Fibroblast of skin of right quadriceps (primary cell): ENCODE measurements at regions not wholly inside any gene's neighbourhood (a gene's known extent, or its start where the extent isn't known, plus 50 kb on each side); places are given as distances from the start of the nearest gene placed in this dataset.

ENCODE experiments used
- DNase-seq: peaks from one replicate; pipeline ENCODE4 v3.0.0-alpha.2; 2013

DNA sequence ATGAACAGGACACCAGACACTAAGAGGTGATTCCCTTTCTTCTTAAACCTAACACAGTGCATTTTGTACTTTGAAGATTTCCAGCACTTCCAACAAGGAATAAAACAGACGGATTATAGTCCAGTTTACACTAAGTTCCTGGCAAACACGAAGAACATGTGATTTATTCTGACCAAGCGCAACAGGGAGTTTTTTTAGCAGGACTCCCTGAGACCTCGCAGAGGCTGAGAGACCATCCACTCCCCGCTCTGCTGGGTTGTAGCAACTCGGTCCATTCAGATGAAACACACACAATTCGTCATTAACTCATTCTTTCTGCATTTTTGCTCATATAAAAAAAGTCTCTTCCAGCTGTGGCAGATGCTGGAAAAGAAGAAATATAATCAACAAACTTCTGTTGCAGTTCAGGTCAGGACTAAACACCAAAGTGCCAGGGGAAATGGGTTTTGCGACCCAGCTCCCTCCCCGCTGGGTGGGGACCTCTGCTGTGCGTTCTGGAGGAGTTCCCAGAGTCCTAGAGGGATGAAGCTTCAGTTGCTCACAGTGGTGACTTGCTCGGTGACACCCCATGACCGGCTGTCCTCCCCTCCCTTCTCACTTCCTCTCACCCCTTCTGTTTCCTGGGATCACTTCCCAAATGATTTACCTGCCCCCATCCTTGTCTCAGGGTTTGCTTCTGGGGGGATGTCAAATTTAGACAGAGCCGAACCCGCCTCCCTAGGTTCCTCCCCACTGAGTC lies 52.5 kb downstream of the KCNF1 start:
- no peak for DNase-seq

DNA sequence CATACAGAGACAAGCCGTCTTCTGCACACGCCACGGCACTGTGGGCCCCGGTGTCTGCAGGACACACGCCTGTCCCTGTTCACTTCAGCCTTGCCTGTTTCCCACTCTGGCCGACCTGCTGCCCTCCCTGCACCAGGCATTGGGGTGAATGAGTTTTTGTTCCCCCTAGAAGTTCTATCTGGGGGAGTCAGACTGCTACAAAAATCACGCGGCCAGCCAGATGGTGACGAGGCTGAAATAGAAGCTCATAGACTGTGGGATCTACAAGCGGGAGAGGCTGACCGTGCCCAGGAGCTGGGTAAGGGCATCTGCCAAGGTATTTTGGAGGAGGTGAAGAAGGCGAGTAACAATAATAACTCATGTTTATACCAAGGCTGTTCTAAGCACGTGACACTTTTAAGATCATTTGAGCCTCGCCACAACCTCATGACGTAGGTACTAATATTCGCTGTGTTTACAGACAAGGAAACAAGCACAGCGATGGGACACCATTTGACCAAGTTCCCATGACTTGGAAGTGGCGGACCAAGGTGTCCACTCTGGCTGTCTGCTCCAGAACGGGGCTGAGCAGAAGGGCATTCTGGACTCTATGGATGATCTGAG lies 53.6 kb downstream of the KCNF1 start:
- no peak for DNase-seq

DNA sequence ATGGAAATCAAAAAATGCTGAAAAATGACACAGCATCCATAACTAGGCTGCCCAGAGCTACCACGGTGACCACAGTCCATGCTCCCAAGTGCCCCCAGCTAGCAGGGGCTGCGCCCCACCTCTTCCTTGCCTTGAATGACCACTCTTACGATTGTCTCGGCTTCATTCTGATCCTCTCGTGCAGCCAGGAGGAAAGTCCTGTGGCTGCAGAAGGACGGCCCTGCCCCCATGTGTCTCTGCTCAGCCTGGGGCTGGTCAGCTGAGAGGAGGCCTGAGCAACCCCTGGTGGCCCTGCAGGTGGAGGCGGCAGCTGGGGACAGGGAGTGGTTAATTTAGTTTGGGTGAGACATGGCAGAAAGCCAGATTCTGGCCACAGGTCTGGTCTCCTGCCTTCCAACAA lies 54.3 kb downstream of the KCNF1 start:
- no peak for DNase-seq

DNA sequence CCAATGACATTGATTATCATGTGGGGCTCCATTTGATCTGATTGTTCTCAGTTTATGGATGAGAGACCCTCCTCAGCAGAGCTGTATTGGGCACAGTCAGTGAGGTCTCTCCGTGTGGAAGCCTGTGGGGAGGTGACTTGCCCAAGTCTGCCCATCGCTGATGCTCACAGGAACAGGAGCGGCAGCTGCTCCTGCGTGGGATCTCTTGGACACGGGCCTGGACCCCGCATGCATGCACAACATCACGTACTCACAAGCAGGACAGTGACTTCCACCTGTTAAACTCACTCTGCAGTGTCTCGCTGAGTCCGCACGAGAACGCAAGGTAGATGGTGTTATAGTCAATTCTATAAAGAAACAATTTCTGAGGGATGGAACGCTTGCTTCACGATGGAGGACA lies 55.0 kb downstream of the KCNF1 start:
- DNase-seq: no peak

DNA sequence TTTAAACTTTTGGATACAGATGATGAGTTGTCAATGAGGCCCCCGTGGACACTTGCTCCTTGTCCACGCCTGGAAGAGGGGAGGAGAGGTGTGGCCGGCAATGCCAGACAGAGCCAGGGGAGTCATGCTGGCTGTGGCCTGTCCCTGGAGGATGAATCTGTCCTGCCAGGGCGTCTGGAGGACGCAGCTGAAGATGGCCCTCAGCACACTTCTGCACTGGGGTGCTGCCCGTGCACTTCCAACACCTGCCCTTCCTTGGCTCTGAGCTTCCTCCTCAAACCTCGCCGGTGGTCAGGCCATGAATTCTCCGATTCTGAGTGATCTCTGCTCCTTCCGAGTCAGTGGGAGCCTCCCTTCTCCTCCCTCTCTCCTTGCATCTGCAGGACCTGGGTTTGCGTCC lies 56.4 kb downstream of the KCNF1 start:
- no peak for DNase-seq

DNA sequence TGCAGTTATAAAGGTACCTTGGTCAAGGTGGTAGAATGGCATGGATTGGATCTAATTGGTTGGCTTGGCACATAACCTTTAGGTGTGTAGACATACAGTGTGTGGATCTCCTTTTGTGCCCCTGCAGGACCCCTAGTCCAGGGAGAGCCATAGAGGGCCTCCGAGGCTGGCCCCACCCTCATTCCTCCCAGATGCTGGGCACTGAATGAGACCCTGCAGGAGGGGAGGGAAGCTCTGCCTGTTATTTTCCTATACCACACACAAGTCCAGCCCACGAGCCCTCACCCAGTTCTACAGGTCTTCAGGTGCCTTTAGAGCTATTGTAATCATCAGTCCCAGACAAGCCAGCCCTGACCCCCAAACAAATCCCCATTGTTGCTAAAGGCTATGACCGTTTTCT lies 58.9 kb downstream of the KCNF1 start:
- no peak for DNase-seq

DNA sequence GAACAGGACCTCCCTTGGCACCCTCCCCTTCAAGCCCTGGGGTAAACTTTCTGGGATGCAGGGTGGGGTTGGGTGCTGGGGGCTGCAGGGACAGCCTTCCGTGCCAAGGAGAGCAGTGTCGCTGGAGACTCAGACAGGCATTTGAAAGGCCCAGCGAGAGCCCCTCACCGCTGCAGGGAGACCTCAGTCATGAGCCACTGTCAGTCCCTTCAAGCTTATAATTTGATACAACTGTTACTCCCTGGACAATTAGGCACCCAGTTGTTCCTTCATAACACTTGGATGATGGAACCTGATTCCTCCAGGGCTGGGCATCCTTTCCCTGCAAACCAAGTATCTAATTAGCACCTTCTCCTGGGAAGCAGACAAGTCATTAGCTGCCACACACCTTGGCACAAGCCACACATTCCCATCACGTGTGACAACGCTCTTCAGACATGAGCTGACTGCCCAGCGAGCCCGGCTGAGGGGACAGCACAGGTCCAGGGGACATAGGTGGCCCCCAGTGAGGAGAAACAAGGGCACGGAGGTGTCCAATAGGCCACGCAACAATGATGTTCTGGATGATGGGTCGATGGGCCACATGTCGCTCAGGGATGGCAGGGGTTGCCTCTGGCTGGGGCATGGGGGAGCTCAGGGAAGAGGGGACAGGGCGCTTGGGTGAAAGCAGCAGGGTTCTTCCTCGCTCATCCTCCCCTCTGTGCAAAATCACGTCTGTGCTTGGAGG lies 59.6 kb downstream of the KCNF1 start:
- DNase-seq: no peak

DNA sequence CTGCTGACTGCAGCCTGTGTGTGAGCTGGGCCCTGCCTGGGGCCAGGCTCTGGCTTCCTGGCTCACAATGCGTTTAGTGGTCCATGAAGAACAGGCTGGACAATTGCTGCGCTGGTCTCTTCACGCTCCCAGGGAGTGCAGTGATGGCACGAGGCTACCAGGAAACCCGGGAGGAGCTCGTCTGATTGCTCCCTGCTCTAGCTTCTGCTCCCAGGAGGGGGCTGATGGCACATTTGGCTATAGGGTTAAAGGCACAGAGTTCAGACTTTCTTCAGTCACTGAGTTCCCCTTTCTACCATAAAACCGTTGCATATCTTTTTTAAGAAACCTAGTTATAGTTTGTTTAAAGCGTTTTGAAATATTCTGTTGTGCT lies 60.1 kb downstream of the KCNF1 start:
- DNase-seq: no peak

DNA sequence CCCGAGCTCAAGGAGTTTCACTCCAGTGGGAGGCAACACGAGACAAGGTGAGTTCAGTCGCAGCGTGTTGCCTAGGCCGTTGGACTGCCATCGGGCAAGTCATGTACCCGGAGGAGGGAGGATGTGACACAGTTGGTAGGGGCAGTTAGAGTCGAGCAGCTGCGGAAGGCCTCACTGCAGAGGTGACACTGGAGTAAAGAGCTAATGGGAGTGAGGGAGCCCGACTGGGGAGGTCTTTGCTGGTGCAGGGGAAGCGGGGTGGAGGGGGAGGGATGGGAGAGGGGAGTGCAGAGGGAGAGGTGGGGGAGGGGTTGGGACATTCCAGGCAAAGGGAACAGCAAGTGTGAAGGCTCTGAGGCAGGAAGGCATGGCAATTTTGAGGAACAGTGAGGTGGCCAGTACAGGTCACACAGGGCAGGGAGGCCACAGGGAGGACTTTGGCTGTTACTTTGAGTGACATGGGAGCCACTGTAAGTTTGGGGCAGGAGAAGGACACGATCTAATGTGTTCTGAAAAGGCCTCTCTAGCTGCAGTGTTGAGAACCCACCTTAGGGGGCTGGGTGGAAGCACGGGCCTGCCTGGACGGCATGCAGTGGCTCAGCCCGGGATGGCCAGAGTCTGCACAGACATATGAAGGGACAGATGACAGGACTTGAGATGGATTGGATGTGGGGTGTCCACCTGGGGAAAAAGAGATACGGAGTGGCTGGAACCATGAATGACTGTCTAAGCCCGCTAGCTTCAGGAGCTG lies 61.1 kb downstream of the KCNF1 start:
- no peak for DNase-seq

DNA sequence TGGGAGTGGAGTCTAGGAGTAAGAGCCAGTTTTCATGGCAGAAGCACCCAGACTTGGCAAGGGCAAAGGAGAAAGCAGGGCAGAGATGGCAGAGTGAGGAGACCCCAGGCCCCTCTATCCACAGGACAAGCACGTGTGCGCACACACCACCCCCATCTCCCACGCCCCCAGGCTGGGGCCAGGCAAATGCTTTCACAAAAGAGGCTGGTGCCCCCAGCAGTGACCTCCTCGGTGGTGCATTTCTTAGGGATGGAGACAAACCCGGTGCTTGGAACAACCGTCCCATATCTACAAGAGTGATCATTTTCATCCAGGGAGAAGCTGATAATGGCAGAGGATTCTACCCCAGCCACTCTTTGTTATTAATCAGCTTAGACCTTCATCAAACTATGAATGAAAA lies 62.0 kb downstream of the KCNF1 start:
- DNase-seq: no peak

DNA sequence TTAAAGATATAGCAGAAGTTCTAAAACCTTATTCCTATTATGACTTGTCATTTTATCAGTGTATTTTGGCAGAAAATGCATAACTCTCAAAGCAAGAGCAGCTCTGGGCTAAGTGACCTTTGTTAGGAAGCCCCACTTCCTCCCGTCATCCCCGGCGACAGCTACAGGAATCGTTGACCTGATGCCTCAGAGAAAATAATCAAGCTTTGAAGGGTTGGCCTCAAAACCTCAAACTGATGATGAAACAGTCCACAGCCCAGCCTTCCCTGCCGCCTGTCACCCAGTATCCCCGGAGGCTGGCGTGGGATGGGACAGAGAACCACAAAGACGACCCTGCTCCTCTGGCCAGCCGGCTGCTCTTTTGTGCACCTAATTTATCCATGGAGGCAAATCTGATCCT lies 65.3 kb downstream of the KCNF1 start:
- no peak for DNase-seq

DNA sequence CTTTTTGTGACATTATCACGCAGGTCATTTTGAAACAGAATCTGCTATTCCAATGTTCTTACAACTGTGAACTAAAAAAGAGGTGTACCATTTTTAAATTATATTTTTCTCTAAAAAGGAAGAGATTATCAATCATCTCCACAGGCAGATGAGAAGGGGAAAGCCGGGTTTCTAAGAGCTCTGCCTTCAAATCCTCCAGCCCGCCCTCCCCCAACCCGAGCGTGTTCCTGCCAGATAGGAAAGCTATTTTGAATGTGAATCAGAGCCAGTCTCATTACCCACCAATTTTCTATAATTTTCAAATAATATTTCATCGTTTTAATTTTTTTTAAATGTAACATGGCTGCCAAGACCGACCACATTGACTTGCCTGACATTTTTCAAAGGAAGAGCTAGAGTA lies 65.9 kb downstream of the KCNF1 start:
- no peak for DNase-seq

DNA sequence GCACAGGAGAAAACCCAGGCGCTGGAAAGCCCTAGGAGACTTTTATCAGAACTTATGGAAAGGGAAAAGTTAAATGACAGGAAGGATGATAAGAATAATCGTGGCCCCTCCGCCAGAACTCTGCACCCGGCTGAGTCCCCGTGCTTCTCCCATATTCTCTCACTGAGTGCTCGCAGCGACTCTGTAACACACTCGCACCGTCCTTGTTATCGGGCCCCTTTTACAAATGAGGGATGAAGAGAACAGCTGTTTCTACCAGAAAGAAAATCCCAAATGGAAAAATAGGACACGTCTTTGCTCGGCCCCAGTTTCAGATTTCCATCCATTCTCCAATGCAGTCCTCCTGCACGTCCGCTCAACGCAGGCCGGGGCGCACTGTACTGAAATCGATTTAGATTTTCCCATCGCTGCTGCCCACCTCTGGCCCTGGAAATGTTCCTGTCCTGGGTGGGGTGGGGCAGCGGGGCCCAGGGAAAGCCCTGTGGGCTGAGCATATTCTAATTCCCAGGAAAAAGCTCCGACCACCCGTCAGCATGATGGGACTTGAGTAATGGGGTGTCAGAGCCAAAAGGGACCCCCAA lies 66.4 kb downstream of the KCNF1 start:
- DNase-seq: no peak

DNA sequence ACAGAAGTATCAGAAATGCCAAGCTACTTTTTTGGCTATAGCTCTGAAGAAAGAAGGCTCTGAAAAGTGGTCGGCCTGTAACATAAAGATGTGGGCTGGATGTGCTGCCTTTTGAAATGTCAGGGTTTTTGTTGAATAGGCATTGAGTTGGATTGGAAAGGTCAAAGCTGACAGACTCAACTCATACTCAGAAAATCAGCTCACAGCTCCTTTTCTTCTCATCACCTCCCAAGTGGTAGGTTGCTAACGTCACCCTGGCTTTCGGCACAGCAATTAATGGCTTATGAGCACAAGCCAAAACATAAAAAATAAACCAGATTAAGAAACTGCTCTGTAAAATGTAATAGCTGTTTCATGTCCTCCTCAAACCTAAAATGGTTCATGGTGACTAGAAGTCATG lies 68.3 kb downstream of the KCNF1 start:
- DNase-seq: no peak

DNA sequence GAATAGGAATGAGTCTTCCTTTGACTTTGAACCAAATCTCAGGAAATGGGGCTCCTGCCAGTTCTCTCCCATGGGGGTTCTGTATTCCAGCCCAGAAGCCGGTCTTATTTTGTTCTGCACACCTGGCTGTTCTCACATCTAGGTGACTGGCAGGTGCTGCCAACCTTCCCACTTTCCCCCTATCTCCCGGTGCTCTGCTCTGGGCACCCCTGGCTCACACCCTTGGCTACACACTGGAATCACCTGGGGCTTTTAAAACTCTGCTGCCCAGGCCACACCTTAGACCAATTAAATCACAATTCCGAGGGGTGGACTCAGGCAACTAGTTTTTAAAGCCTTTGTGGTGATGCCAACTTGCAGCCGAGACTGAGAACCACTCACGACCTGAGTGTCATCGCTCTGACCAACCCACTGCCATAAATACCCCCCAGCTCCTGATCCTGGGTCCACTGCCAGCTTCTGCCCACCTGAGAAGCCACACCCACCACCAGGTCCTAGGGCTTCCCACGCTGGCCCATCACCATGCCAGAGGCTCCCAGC lies 69.2 kb downstream of the KCNF1 start:
- no peak for DNase-seq

DNA sequence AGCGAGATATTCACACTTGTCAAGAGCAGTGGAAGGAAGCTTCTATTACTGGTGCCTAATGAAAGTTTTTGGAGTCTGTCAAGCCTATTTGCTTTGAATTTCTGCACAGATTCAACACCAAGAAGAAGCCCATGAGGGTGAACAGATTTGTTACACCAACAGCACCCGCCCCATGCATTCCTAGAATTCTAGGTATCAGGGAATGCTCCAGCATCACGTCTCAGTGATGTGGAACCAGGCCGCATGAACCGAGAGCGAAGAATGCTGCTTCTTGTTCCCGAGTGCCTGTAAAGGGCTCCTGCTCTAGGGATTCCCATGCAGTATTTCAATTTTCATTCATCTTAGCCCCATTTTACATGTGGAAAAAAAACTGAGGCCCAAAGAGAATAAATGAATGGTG lies 69.7 kb downstream of the KCNF1 start:
- no peak for DNase-seq

DNA sequence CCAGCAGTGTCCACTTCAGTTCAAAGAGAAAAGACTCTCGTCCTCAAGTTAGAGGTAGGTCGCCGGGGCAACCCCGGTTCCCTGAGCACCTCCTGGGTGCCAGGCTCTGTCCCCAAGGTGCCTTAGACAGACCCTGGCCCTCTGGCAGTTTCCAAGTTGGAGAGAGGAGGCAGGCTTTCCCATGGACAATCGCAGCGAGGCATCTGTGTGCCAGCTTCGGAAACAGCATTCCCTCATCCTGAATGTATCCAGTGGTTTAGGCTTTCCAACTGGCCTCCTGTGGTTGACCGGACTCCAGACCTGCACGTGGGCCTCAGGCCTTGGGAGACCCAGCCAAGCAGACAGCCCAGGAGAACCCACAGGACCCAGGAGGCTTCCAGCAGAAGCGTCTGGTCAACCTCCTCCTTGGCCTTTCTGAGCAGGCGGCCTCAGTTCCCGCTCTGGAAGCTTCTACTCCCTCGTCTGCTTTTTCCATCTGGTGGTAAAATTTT lies 70.3 kb downstream of the KCNF1 start:
- DNase-seq: no peak

DNA sequence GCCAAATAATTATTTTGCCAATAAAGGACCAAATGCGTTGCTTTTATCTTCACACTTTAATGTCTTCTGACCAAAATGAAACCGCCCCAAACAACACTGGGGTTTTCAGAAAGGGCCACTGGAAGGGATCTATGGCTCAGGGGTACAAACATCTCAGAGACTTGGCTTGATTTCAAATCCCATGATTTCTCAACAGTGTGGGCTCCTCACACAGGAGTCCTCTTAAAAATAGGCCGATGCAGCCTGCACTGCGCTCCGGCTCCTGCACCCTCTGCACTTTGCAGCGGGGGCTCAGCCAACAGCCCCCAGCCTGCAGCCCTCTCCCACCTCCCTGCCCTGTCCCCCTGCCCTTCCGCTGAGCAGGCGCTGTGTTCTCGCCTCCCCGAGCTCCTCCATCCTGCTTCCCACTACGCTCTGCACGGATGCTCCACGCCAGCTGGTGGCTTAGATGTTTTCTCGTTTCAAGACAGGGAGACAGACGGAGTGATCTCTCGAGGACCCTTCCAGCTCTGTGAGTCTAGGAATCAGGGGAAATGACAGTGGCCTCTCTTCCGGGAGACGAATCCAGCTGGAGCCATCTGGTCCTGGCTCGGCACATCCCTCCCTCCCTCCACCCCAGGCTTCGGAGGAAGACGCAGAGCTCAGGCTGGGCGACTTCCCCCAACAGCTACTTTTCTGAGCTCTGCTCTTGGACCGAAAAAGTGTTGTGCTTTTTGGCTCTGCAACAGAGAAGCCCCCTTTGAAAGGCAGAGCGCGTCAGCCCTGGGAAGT lies 71.4 kb downstream of the KCNF1 start:
- peak; percentile 5 for DNase-seq

DNA sequence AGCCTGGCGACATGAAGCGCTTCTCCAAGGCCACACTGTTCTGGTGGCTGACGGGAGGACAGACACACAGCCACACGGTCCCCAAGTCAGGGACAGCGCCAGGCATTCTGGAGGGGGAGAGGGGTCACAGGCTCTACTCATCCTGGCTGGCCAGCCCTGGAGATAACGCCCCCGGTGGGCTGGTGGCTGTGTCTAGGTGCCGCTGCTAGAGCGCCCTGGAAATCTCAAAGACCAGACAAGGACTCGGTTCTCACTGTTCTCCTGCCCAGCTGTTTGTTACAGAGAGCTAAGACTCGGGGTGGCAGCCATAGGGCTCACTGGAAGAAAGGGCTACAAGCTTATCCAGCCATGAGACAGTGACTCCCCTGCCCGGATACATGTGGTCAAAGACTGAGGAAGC lies 72.0 kb downstream of the KCNF1 start:
- DNase-seq: no peak

DNA sequence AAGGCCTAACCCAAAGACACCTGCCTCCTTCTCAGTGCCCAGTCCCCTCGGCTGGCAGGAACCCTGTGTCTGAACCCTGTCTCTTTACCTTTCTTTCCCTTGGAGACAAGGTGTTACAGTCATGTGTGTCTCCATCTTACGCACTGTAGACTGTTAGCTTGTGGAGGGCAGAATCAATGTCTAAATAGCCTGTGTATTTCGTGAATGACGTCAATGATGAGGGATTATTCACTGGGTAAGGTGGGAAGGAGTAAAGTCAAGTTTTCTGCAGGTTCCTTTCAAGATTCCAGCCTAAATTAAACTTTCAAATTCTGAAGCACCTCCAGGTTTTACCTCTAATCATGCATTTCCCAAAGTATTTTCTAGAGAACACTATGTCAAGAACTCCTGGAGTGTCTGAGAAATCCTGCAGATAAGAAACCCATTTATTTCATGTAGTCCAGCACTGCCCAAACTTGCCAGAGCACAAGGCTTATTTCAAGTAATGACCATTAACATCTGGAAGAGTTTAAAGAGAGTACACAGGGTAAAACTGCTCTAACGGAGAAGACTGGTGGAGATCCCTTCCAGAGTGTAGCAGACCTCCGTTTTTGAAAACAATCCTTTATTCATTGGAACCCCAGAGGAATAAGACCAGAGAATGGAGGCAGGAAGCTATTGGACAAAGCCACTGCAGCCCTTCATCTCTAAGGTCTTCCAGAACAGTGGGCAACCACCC lies 72.8 kb downstream of the KCNF1 start:
- DNase-seq: no peak

DNA sequence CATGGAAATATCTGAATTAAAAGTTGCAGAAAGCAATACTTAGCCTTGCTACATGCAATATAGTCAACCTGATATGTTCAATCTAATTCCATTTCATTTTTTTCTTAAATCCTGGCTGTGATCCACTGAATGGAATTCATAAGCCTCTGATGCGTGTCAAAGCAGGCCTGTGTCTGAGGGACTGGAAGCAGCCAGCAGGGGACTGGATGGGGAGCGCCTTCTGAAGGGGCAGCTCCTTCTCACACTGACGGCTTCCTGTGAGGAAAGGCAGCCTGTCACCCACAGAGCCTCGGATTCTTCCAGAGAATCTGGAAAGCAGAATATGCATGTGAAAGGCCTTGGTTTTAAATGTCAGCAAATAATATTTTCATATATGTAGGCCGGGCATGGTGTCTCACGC lies 73.5 kb downstream of the KCNF1 start:
- peak; percentile 10 for DNase-seq
